ENCODE measurements at regions not wholly inside any gene's neighbourhood (a gene's known extent, or its start where the extent isn't known, plus 50 kb on each side); places are given as distances from the start of the nearest gene placed in this dataset.

- intact Hi-C loops (cut with DNase I): loop anchor here in 5 of 10 donors (5.0 to 10.0 kb wide), 4 partner anchors 133 to 273 kb away; partner anchors contain the start of gene C1GALT1C1 (in 1 of the 5)
- TF ChIP-seq CTCF (IDR thresholded peaks at IDR 0.05): no peak
- peak in 2 of 8 donors; percentile 27 to 51 for ATAC-seq
- 74 to 86% methylated on average over 1 of the region's 1 CpG for WGBS, 2 donors
- H3K9me3 ChIP-seq: no peaks in the 10 kb centered on the region
- no peak for DNase-seq
- no peaks in the 10 kb centered on the region for H3K36me3 ChIP-seq
- H3K4me1 ChIP-seq: peaks cover 0 to 12% (median 0%) of the 10 kb centered on the region in 9 donors
- H3K27ac ChIP-seq: peak overlapping the region in 5 of 10 donors; percentile 4 to 44 (median 27)
- H3K4me3 ChIP-seq: no peak overlapping the region
- no peaks in the 10 kb centered on the region for H3K27me3 ChIP-seq
Measured at GRCh38 chrX:120768254-120768653, 107.4 kb downstream of the CT47B1 start.

- no peaks in the 10 kb centered on the region for H3K4me1 ChIP-seq
- no peaks in the 10 kb centered on the region for H3K9me3 ChIP-seq
- ATAC-seq (no peak), DNase-seq (no peak)
- H3K36me3 ChIP-seq: no peaks in the 10 kb centered on the region
- no peaks in the 10 kb centered on the region for H3K27me3 ChIP-seq
- intact Hi-C loops (cut with DNase I): loop anchor here in 3 of 10 donors (10.0 kb wide), 3 partner anchors 128 to 268 kb away; partner anchors contain the start of gene C1GALT1C1 (in 1 of the 3)
- no peak for TF ChIP-seq CTCF (IDR thresholded peaks at IDR 0.05)
- 86 to 88% methylated on average over 2 of the region's 2 CpGs for WGBS, 2 donors
- H3K4me3 ChIP-seq: no peak overlapping the region
- H3K27ac ChIP-seq: no peak overlapping the region
Measured at GRCh38 chrX:120763269-120763668, 112.4 kb downstream of the CT47B1 start.

- no peak for TF ChIP-seq CTCF (IDR thresholded peaks at IDR 0.05)
- intact Hi-C loops (cut with DNase I): loop anchor here in 3 of 10 donors (10.0 kb wide), 3 partner anchors 127 to 267 kb away; partner anchors contain the start of gene C1GALT1C1 (in 1 of the 3)
- no peaks in the 10 kb centered on the region for H3K36me3 ChIP-seq
- H3K9me3 ChIP-seq: no peaks in the 10 kb centered on the region
- WGBS, 2 donors: 70 to 71% methylated on average over 4 of the region's 4 CpGs
- no peaks in the 10 kb centered on the region for H3K4me1 ChIP-seq
- H3K27me3 ChIP-seq: no peaks in the 10 kb centered on the region
- H3K4me3 ChIP-seq: no peak overlapping the region
- peak in 7 of 8 donors; percentile 43 to 84 (median 70) for ATAC-seq
- peak overlapping the region in 6 of 10 donors; percentile 19 to 61 (median 42) for H3K27ac ChIP-seq
- DNase-seq: peak in 1 of 2 donors; percentile 5
Measured at GRCh38 chrX:120761810-120762209, 113.9 kb downstream of the CT47B1 start.

- Histone ChIP-seq H3K36me3 (no peaks in the 10 kb centered on the region), H3K4me1 (no peaks in the 10 kb centered on the region), H3K27ac (no peak overlapping the region), H3K4me3 (no peak overlapping the region), H3K27me3 (no peaks in the 10 kb centered on the region), H3K9me3 (no peaks in the 10 kb centered on the region)
- ATAC-seq: no peak
- no peak for TF ChIP-seq CTCF (IDR thresholded peaks at IDR 0.05)
- 73 to 78% methylated on average over 1 of the region's 1 CpG for WGBS, 2 donors
- intact Hi-C loops (cut with DNase I): loop anchor here in 3 of 10 donors (10.0 kb wide), 3 partner anchors 125 to 265 kb away; partner anchors contain the start of gene C1GALT1C1 (in 1 of the 3)
- no peak for DNase-seq
Measured at GRCh38 chrX:120759685-120760084, 116.0 kb downstream of the CT47B1 start.
